Type B pancreatic cell (in vitro differentiated cells): ENCODE measurements at regions not wholly inside any gene's neighbourhood (a gene's known extent, or its start where the extent isn't known, plus 50 kb on each side); places are given as distances from the start of the nearest gene placed in this dataset.
A peak's percentile ranks its signal among the peaks of the same experiment; 100 is the strongest.
"Not testable (repeated sequence)": the region's sequence is repeated elsewhere in the genome, so short reads cannot be mapped to it uniquely, and the experiment has no call there.

Source experiments
- DNase-seq: peaks from one replicate; pipeline ENCODE4 v3.0.0; 2021; ENCODE audit warnings: mixed read lengths; ENCODE audit not compliant: unreplicated experiment; ENCODE audit errors: extremely low spot score
- H3K27ac Mint-ChIP-seq: 2 replicates; pipeline ENCODE4 v1.8.0; 2021; ENCODE audit warnings: mild to moderate bottlenecking, mixed read lengths
- H3K27me3 Mint-ChIP-seq: 2 replicates; pipeline ENCODE4 v1.8.0; 2021; ENCODE audit warnings: mixed read lengths
- H3K36me3 Mint-ChIP-seq: 2 replicates; pipeline ENCODE4 v1.8.0; 2021; ENCODE audit warnings: mixed read lengths
- H3K4me1 Mint-ChIP-seq: one replicate; pipeline ENCODE4 v1.8.0; 2021; ENCODE audit warnings: mixed read lengths; ENCODE audit not compliant: unreplicated experiment
- H3K4me3 Mint-ChIP-seq: 2 replicates; pipeline ENCODE4 v1.8.0; 2021; ENCODE audit warnings: mild to moderate bottlenecking, mixed read lengths
- H3K9me3 Mint-ChIP-seq: 2 replicates; pipeline ENCODE4 v1.8.0; 2021; ENCODE audit warnings: mixed read lengths
- CTCF ChIP-seq: fragments of 200-600 bp; sonication (generic); conservative IDR thresholded peaks from 2 replicates; pipeline ENCODE4 v1.5.0; 2021; ENCODE audit warnings: antibody characterized with exemption, mild to moderate bottlenecking

GRCh38 chr15:34512628-34513027 is 70.8 kb downstream of the GOLGA8B start:
- peak overlapping the region; percentile 89 for H3K4me3 Mint-ChIP-seq
- DNase-seq: no peak
- TF ChIP-seq CTCF: no peak
- peaks cover 12% of the 10 kb centered on the region for H3K4me1 Mint-ChIP-seq
- no peaks in the 10 kb centered on the region for H3K9me3 Mint-ChIP-seq
- H3K27ac Mint-ChIP-seq: no peak overlapping the region
- no peaks in the 10 kb centered on the region for H3K36me3 Mint-ChIP-seq
- H3K27me3 Mint-ChIP-seq: peaks cover 56% of the 10 kb centered on the region

- H3K36me3 Mint-ChIP-seq: no peaks in the 10 kb centered on the region
- no peaks in the 10 kb centered on the region for H3K9me3 Mint-ChIP-seq
- DNase-seq: no peak
- no peaks in the 10 kb centered on the region for H3K4me1 Mint-ChIP-seq
- peaks cover 54% of the 10 kb centered on the region for H3K27me3 Mint-ChIP-seq
- no peak for TF ChIP-seq CTCF
- H3K27ac Mint-ChIP-seq: no peak overlapping the region
- H3K4me3 Mint-ChIP-seq: no peak overlapping the region
These were observed 63.5 kb upstream of the GOLGA8A start for GRCh38 chr15:34501131-34501530.

- H3K4me1 Mint-ChIP-seq: no peaks in the 10 kb centered on the region
- H3K4me3 Mint-ChIP-seq: no peak overlapping the region
- DNase-seq: no peak
- peaks cover 3% of the 10 kb centered on the region for H3K36me3 Mint-ChIP-seq
- no peaks in the 10 kb centered on the region for H3K9me3 Mint-ChIP-seq
- no peak for TF ChIP-seq CTCF
- peaks cover 74% of the 10 kb centered on the region for H3K27me3 Mint-ChIP-seq
- no peak overlapping the region for H3K27ac Mint-ChIP-seq
These were observed 58.8 kb upstream of the GOLGA8A start for GRCh38 chr15:34496207-34496995.

- peaks cover 76% of the 10 kb centered on the region for H3K27me3 Mint-ChIP-seq
- H3K4me3 Mint-ChIP-seq: peak overlapping the region; percentile 71
- H3K36me3 Mint-ChIP-seq, H3K27ac Mint-ChIP-seq, DNase-seq, H3K4me1 Mint-ChIP-seq, H3K9me3 Mint-ChIP-seq: not testable (repeated sequence)
These were observed 58.1 kb upstream of the GOLGA8A start for GRCh38 chr15:34495707-34496106.

GRCh38 chr15:34494084-34494399 is 56.4 kb upstream of the GOLGA8A start:
- no peak for DNase-seq
- TF ChIP-seq CTCF: no peak
- H3K36me3 Mint-ChIP-seq: peaks cover 7% of the 10 kb centered on the region
- H3K9me3 Mint-ChIP-seq: no peaks in the 10 kb centered on the region
- peaks cover 3% of the 10 kb centered on the region for H3K4me1 Mint-ChIP-seq
- H3K4me3 Mint-ChIP-seq: no peak overlapping the region
- no peak overlapping the region for H3K27ac Mint-ChIP-seq
- peaks cover 76% of the 10 kb centered on the region for H3K27me3 Mint-ChIP-seq

- no peaks in the 10 kb centered on the region for H3K9me3 Mint-ChIP-seq
- no peak for TF ChIP-seq CTCF
These were observed 55.4 kb upstream of the GOLGA8A start for GRCh38 chr15:34493001-34493400.

GRCh38 chr15:34491488-34491887 is 53.9 kb upstream of the GOLGA8A start:
- not testable (repeated sequence) for DNase-seq, H3K27ac Mint-ChIP-seq, H3K4me1 Mint-ChIP-seq, H3K4me3 Mint-ChIP-seq, H3K36me3 Mint-ChIP-seq, H3K9me3 Mint-ChIP-seq
- H3K27me3 Mint-ChIP-seq: peaks cover 75% of the 10 kb centered on the region

More at GRCh38 chr15:34493001-34493400, 55.4 kb upstream of the GOLGA8A start:
- Mint-ChIP-seq H3K36me3 (peaks cover 7% of the 10 kb centered on the region), H3K27me3 (peaks cover 82% of the 10 kb centered on the region), H3K27ac (no peak overlapping the region), H3K4me1 (peaks cover 3% of the 10 kb centered on the region), H3K4me3 (no peak overlapping the region)
- no peak for DNase-seq
